ENCODE measurements at regions not wholly inside any gene's neighbourhood (a gene's known extent, or its start where the extent isn't known, plus 50 kb on each side); places are given as distances from the start of the nearest gene placed in this dataset.

DNA sequence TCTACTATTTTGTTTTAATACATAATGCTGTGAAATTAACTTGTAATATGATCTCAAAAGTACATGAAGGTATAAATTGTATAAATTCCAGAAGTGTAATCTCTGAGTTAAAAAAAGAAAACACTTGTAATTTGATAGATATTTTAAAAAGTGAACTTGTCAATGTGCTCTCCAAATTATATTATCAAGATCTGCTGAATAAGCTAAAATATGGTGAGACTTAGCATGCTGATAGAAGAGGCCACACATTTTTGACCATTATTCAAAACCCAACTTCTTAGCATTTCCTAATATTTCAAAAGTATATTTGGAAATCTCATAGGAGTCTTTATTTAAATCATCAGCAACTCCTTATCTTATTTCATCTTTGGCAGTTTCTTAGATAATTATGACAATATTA, 657.1 kb upstream of the BOD1L1 start:
- TF ChIP-seq, protein P1, sequence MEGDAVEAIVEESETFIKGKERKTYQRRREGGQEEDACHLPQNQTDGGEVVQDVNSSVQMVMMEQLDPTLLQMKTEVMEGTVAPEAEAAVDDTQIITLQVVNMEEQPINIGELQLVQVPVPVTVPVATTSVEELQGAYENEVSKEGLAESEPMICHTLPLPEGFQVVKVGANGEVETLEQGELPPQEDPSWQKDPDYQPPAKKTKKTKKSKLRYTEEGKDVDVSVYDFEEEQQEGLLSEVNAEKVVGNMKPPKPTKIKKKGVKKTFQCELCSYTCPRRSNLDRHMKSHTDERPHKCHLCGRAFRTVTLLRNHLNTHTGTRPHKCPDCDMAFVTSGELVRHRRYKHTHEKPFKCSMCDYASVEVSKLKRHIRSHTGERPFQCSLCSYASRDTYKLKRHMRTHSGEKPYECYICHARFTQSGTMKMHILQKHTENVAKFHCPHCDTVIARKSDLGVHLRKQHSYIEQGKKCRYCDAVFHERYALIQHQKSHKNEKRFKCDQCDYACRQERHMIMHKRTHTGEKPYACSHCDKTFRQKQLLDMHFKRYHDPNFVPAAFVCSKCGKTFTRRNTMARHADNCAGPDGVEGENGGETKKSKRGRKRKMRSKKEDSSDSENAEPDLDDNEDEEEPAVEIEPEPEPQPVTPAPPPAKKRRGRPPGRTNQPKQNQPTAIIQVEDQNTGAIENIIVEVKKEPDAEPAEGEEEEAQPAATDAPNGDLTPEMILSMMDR (IDR thresholded peaks at IDR 0.05): no peak
- no peak for TF ChIP-seq POLR2A (IDR thresholded peaks at IDR 0.05)
